GM12873 (cell line): ENCODE measurements at regions not wholly inside any gene's neighbourhood (a gene's known extent, or its start where the extent isn't known, plus 50 kb on each side); places are given as distances from the start of the nearest gene placed in this dataset.

ENCODE experiments used
- CTCF ChIP-seq: IDR thresholded peaks from 2 replicates; pipeline ENCODE4 v1.5.1; 2012; ENCODE audit warnings: low read depth, mild to moderate bottlenecking, moderate library complexity, low read length, control low read depth; ENCODE audit not compliant: insufficient read depth; ENCODE audit errors: missing control alignments

DNA sequence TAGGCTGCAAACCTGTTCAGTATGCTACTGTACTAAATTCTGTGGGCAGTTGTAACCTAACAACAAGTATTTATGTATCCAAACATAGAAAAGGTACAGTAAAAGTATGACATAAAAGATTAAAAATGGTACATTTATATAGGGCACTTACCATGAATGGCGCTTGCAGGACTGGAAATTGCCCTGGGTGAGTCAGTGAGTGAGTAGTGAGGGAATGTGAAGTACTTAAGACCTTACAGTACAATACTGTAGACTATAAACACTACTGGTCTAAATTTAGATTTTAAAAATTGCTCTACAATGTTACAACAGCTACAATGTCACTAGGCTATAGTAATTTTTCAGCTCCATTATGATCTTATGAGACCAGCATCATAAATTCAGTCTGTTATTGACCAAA is 146.0 kb upstream of the GNAI1 start:
- TF ChIP-seq CTCF, result no peak

DNA sequence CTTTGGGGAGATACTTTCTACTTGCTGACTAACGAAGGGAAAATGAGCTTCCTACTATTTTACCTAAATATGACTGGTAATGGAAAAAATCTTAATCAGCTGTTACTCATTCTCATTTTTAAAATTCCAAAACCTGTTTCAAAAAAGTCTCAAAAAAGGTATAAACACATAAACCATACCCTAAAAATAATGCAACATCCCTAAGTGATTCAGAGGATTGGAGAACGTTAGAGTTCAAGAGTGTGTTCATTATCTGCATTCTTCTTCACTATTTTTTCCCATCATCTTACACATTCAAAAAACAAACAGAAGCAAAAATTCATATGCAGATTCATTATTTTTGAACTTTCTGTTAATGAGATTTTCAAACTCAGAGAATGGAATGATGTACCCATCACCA is 150.4 kb upstream of the GNAI1 start:
- no peak for TF ChIP-seq CTCF

DNA sequence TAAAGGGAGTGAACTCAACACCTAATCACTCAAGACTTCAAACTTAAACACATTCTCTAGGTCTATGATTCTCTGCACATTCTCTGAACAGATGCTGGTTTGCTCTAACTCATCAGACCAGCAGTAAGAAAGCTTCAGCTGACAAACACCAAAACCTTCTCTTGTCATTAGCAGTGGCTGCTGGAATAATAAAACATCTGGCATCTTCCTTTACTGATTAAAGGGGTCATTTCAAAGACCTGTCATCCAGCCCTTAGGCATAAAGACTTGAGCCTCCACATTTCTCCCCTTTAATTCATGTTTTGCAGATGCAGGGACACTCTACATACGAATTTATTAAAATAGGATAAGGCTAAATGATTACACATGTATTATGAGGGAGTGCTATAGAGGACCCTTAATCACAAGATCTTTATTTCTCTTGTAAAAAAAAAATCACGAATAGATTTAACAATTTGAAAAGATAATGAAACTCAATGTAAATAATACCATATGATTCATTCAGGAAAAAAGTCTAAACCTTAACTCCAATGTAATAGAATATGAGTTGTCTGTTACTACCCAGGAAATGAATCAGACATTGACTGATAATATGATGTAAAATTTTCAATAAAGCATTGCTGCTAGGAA is 152.4 kb upstream of the GNAI1 start:
- TF ChIP-seq CTCF, result no peak

DNA sequence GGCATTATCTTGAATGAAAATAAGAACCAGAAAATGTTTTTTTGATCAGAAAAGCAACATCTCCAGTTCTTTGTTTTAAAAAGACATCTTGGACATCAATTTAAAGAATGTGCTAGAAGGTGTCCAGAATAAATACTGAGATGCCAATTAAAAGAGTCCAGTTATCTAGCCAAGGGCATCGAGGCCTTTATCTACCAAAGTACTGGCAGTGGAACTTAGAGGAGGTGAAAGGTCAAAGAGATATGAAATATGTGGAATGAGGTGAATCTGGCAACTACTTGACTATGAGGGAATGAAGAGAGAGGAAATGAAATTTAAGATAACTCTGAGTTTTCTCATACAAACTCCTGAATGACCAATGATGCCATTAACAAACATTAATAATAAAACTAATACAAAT is 154.3 kb upstream of the GNAI1 start:
- no peak for TF ChIP-seq CTCF

- no peak for TF ChIP-seq CTCF
Measured at GRCh38 chr7:79979437-79979836, 155.2 kb upstream of the GNAI1 start.

DNA sequence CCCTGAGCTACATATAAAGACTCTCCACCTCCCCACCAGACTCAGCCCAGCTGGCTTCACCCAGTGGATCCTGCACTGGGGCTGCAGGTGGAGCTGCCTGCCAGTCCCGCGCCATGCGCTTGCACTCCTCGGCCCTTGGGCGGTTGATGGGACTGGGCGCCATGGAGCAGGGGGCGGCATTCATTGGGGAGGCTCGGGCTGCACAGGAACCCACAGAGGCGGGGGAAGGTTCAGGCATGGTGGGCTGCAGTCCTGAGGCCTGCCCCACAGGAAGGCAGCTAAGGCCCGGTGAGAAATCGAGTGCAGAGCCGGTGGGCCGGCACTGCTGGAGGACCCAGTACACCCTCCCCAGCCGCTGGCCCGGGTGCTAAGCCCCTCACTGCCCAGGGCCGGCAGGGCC is 157.2 kb upstream of the GNAI1 start:
- no peak for TF ChIP-seq CTCF

GRCh38 chr7:79973455-79973854 is 161.2 kb upstream of the GNAI1 start:
- TF ChIP-seq CTCF, result no peak

- no peak for TF ChIP-seq CTCF
Measured at GRCh38 chr7:79971058-79971457, 163.6 kb upstream of the GNAI1 start.
